Activated CD4-positive, alpha-beta T cell treated with anti-CD3 and anti-CD28 coated beads, Interleukin-2, amount 50 U/mL, for 24 hours (primary cell): ENCODE measurements at regions not wholly inside any gene's neighbourhood (a gene's known extent, or its start where the extent isn't known, plus 50 kb on each side); places are given as distances from the start of the nearest gene placed in this dataset.

Experiments used
- DNase-seq, 2 donors: peaks; one replicate each; pipeline ENCODE4 v3.0.0-alpha.2; 2020; ENCODE audit warnings: low read depth in 1 of 2, low spot score in 1 of 2

- DNase-seq = no peak
Measured at GRCh38 chr18:8965398-8965797, 137.1 kb upstream of the NDUFV2 start.

- no peak for DNase-seq
Measured at GRCh38 chr18:8966821-8967220, 135.7 kb upstream of the NDUFV2 start.

- no peak for DNase-seq
Measured at GRCh38 chr18:8967573-8967972, 134.9 kb upstream of the NDUFV2 start.

GRCh38 chr18:8969639-8970390 is 132.7 kb upstream of the NDUFV2 start:
- DNase-seq = no peak

- no peak for DNase-seq
Measured at GRCh38 chr18:8970843-8971242, 131.7 kb upstream of the NDUFV2 start.

GRCh38 chr18:8972116-8972515 is 130.4 kb upstream of the NDUFV2 start:
- no peak for DNase-seq

- no peak for DNase-seq
Measured at GRCh38 chr18:8974279-8974678, 128.2 kb upstream of the NDUFV2 start.

GRCh38 chr18:8974696-8975095 is 127.8 kb upstream of the NDUFV2 start:
- DNase-seq = no peak

- no peak for DNase-seq
Measured at GRCh38 chr18:8975624-8976023, 126.9 kb upstream of the NDUFV2 start.

- no peak for DNase-seq
Measured at GRCh38 chr18:8976606-8977005, 125.9 kb upstream of the NDUFV2 start.

GRCh38 chr18:8977166-8977565 is 125.3 kb upstream of the NDUFV2 start:
- DNase-seq = no peak

- DNase-seq = no peak
Measured at GRCh38 chr18:8977701-8978100, 124.8 kb upstream of the NDUFV2 start.

- no peak for DNase-seq
Measured at GRCh38 chr18:8978394-8978793, 124.1 kb upstream of the NDUFV2 start.

- DNase-seq = no peak
Measured at GRCh38 chr18:8979258-8979988, 123.1 kb upstream of the NDUFV2 start.

GRCh38 chr18:8980496-8980895 is 122.0 kb upstream of the NDUFV2 start:
- no peak for DNase-seq

GRCh38 chr18:8980918-8981317 is 121.6 kb upstream of the NDUFV2 start:
- DNase-seq = no peak

- DNase-seq = no peak
Measured at GRCh38 chr18:8982416-8983183, 119.9 kb upstream of the NDUFV2 start.

GRCh38 chr18:8983195-8983594 is 119.3 kb upstream of the NDUFV2 start:
- DNase-seq = no peak

GRCh38 chr18:8984131-8984721 is 118.3 kb upstream of the NDUFV2 start:
- DNase-seq = no peak

- no peak for DNase-seq
Measured at GRCh38 chr18:8987241-8987640, 115.3 kb upstream of the NDUFV2 start.

GRCh38 chr18:8988260-8988871 is 114.1 kb upstream of the NDUFV2 start:
- peak; percentile 11 to 36 for DNase-seq
